H9 (cell line): ENCODE measurements at regions not wholly inside any gene's neighbourhood (a gene's known extent, or its start where the extent isn't known, plus 50 kb on each side); places are given as distances from the start of the nearest gene placed in this dataset.

Source experiments
- DNase-seq: peaks from one replicate; pipeline ENCODE4 v3.0.0-alpha.2; 2017
- H2AFZ ChIP-seq: one replicate; pipeline ENCODE4 v1.6.1; 2013; ENCODE audit warnings: mild to moderate bottlenecking, low read length, control low read depth, moderate library complexity
- H2AK5ac ChIP-seq: 2 replicates; pipeline ENCODE4 v1.6.1; 2013; ENCODE audit warnings: low read length, control low read depth, mixed read lengths; ENCODE audit not compliant: insufficient read length
- H2BK120ac ChIP-seq: one replicate; pipeline ENCODE4 v1.6.1; 2013; ENCODE audit warnings: low read depth, mild to moderate bottlenecking, low read length, control low read depth, inconsistent platforms; ENCODE audit not compliant: poor library complexity, severe bottlenecking
- H2BK12ac ChIP-seq: 2 replicates; pipeline ENCODE4 v1.6.1; 2013; ENCODE audit warnings: low read length, control low read depth, mixed read lengths, low read depth; ENCODE audit not compliant: insufficient read length
- H2BK15ac ChIP-seq: 2 replicates; pipeline ENCODE4 v1.6.1; 2013; ENCODE audit warnings: low read depth, low read length, control low read depth
- H2BK20ac ChIP-seq: one replicate; pipeline ENCODE4 v1.6.1; 2013; ENCODE audit warnings: low read depth, mild to moderate bottlenecking, low read length, control low read depth, inconsistent platforms; ENCODE audit not compliant: poor library complexity, severe bottlenecking
- H2BK5ac ChIP-seq: 2 replicates; pipeline ENCODE4 v1.6.1; 2013; ENCODE audit warnings: low read length, control low read depth, mixed read lengths; ENCODE audit not compliant: insufficient read length
- H3K14ac ChIP-seq: 2 replicates; pipeline ENCODE4 v1.6.1; 2013; ENCODE audit warnings: low read length, control low read depth; ENCODE audit not compliant: insufficient read depth
- H3K18ac ChIP-seq: 2 replicates; pipeline ENCODE4 v1.6.1; 2013; ENCODE audit warnings: low read depth, mild to moderate bottlenecking, mixed read lengths, low read length, control low read depth; ENCODE audit not compliant: insufficient read length
- H3K23ac ChIP-seq: 2 replicates; pipeline ENCODE4 v1.6.1; 2013; ENCODE audit warnings: low read length, control low read depth, mixed read lengths, low read depth; ENCODE audit not compliant: insufficient read length
- H3K23me2 ChIP-seq: 2 replicates; pipeline ENCODE4 v1.6.1; 2013; ENCODE audit warnings: low read depth, mild to moderate bottlenecking, mixed read lengths, low read length, control low read depth; ENCODE audit not compliant: insufficient read length, poor library complexity, severe bottlenecking
- H3K27ac ChIP-seq: 2 replicates; pipeline ENCODE4 v1.5.1; 2013; ENCODE audit warnings: low read length, control low read depth, mixed read lengths, low read depth; ENCODE audit not compliant: insufficient read length
- H3K27me3 ChIP-seq: 2 replicates; pipeline ENCODE4 v1.6.1; 2013; ENCODE audit warnings: low read length, control low read depth, inconsistent platforms; ENCODE audit not compliant: insufficient read depth
- H3K4ac ChIP-seq: 2 replicates; pipeline ENCODE4 v1.6.1; 2013; ENCODE audit warnings: low read depth, mild to moderate bottlenecking, control low read depth, inconsistent platforms, low read length, moderate library complexity
- H3K4me1 ChIP-seq: 2 replicates; pipeline ENCODE4 v1.6.1; 2013; ENCODE audit warnings: low read length, control low read depth, inconsistent platforms; ENCODE audit not compliant: insufficient read depth
- H3K4me2 ChIP-seq: 2 replicates; pipeline ENCODE4 v1.6.1; 2013; ENCODE audit warnings: low read length, control low read depth, mixed read lengths; ENCODE audit not compliant: insufficient read length, insufficient read depth
- H3K56ac ChIP-seq: 2 replicates; pipeline ENCODE4 v1.6.1; 2013; ENCODE audit warnings: low read depth, mild to moderate bottlenecking, mixed read lengths, low read length, control low read depth; ENCODE audit not compliant: insufficient read length
- H3K79me1 ChIP-seq: 2 replicates; pipeline ENCODE4 v1.6.1; 2013; ENCODE audit warnings: low read depth, mild to moderate bottlenecking, moderate library complexity, low read length, control low read depth, inconsistent platforms; ENCODE audit not compliant: insufficient read depth, poor library complexity, severe bottlenecking
- H3K79me2 ChIP-seq: 2 replicates; pipeline ENCODE4 v1.6.1; 2013; ENCODE audit warnings: low read length, control low read depth, inconsistent platforms; ENCODE audit not compliant: insufficient read depth
- H3K9ac ChIP-seq: 2 replicates; pipeline ENCODE4 v1.6.1; 2013; ENCODE audit warnings: low read length, control low read depth, mixed read lengths; ENCODE audit not compliant: insufficient read length; ENCODE audit errors: extremely low read depth
- H3K9me3 ChIP-seq: one replicate; pipeline ENCODE4 v1.6.1; 2013; ENCODE audit warnings: low read depth, low read length, inconsistent platforms; ENCODE audit not compliant: control insufficient read depth
- H3T11ph ChIP-seq: one replicate; pipeline ENCODE4 v1.6.1; 2013; ENCODE audit warnings: mild to moderate bottlenecking, low read length, control low read depth, inconsistent platforms
- H4K20me1 ChIP-seq: one replicate; pipeline ENCODE4 v1.6.1; 2013; ENCODE audit not compliant: control insufficient read depth, insufficient read length, insufficient read depth
- H4K5ac ChIP-seq: 2 replicates; pipeline ENCODE4 v1.6.1; 2013; ENCODE audit warnings: low read depth, mild to moderate bottlenecking, mixed read lengths, low read length, control low read depth; ENCODE audit not compliant: insufficient read length
- H4K8ac ChIP-seq: replicated peaks from 2 replicates; pipeline ENCODE4 v1.6.1; 2013; ENCODE audit warnings: low read length, control low read depth, mixed read lengths, low read depth; ENCODE audit not compliant: insufficient read length
- H4K91ac ChIP-seq: 2 replicates; pipeline ENCODE4 v1.6.1; 2013; ENCODE audit warnings: low read depth, mild to moderate bottlenecking, moderate library complexity, mixed read lengths, low read length, control low read depth; ENCODE audit not compliant: insufficient read length
- H3K27ac Mint-ChIP-seq, 3 experiments: 2 replicates in 2 of 3; 3 replicates in 1 of 3; pipeline ENCODE4 v1.8.0; 2020 to 2021; ENCODE audit warnings: mixed read lengths in 3 of 3, mild to moderate bottlenecking in 1 of 3, moderate library complexity in 1 of 3
- H3K27me3 Mint-ChIP-seq: 2 replicates; pipeline ENCODE4 v1.8.0; 2021; ENCODE audit warnings: low read depth, mild to moderate bottlenecking, moderate library complexity, mixed read lengths
- H3K36me3 Mint-ChIP-seq, 3 experiments: 2 replicates in 2 of 3; 3 replicates in 1 of 3; pipeline ENCODE4 v1.8.0; 2020 to 2021; ENCODE audit warnings: low read depth in 3 of 3, mixed read lengths in 3 of 3; ENCODE audit not compliant: insufficient read depth in 1 of 3
- H3K4me1 Mint-ChIP-seq, 2 experiments: 2 replicates each; pipeline ENCODE4 v1.8.0; 2020; ENCODE audit warnings: mixed read lengths in 2 of 2
- H3K4me3 Mint-ChIP-seq, 2 experiments: 2 replicates in 1 of 2; 3 replicates in 1 of 2; pipeline ENCODE4 v1.8.0; 2020 to 2021; ENCODE audit warnings: mild to moderate bottlenecking in 2 of 2, mixed read lengths in 2 of 2, moderate library complexity in 1 of 2
- H3K9me3 Mint-ChIP-seq, 2 experiments: 2 replicates in 1 of 2; 3 replicates in 1 of 2; pipeline ENCODE4 v1.8.0; 2020; ENCODE audit warnings: mild to moderate bottlenecking in 2 of 2, mixed read lengths in 2 of 2, moderate library complexity in 1 of 2
- CTCF ChIP-seq: fragments of 200-600 bp; sonication (generic); conservative IDR thresholded peaks from 3 replicates; pipeline ENCODE4 v1.8.0; 2021; ENCODE audit warnings: antibody characterized with exemption, mild to moderate bottlenecking
- WGBS: extraction: QIAGEN DNeasy Blood & Tissue Kit; methylation state at CpG from one replicate; pipeline ENCODE4 v1.1.7; 2013; ENCODE audit warnings: missing lambda C conversion rate, low lambda C conversion rate, mixed read lengths; ENCODE audit not compliant: insufficient read length; ENCODE audit errors: extremely low coverage; 5-methylcytosine and 5-hydroxymethylcytosine counted together

DNA sequence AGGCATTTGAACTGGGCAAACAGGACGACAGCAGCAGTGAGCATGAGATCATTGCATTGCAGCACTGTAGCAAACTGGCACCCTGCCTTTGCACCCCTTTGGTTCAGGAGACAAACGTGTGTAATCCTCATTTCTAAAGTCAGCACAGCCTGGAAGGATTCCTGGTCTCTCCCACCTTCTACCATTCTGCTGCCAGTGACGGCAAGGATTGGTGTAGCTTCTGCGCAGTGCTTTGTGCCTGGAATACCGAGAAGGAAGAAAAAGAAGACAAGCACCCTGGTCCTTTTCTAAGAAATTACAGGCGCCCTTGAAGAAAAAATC, 805.3 kb downstream of the USP25 start:
- H4K91ac ChIP-seq, result no peak overlapping the region
- H3K23me2 ChIP-seq, result no peaks in the 10 kb centered on the region
- H3K27me3 Mint-ChIP-seq, result no peaks in the 10 kb centered on the region
- no peak overlapping the region for H3K4ac ChIP-seq
- H3K4me1 Mint-ChIP-seq, result peaks cover 6 to 7% of the 10 kb centered on the region in 2 experiments
- no peak overlapping the region for H4K5ac ChIP-seq
- H2AK5ac ChIP-seq, result no peak overlapping the region
- H3K14ac ChIP-seq, result no peak overlapping the region
- no peaks in the 10 kb centered on the region for H4K20me1 ChIP-seq
- no peak for TF ChIP-seq CTCF
- H3K27ac ChIP-seq, result no peak overlapping the region
- H3K4me2 ChIP-seq, result no peak overlapping the region
- H2BK120ac ChIP-seq, result no peak overlapping the region
- H3K4me1 ChIP-seq, result no peaks in the 10 kb centered on the region
- no peak overlapping the region for H3K56ac ChIP-seq
- no peak overlapping the region for H3K23ac ChIP-seq
- no peaks in the 10 kb centered on the region for H3K27me3 ChIP-seq
- no peaks in the 10 kb centered on the region for H3K9me3 ChIP-seq
- H3K79me1 ChIP-seq, result no peaks in the 10 kb centered on the region
- H3K4me3 Mint-ChIP-seq, result no peak overlapping the region
- H2BK12ac ChIP-seq, result no peak overlapping the region
- H2BK5ac ChIP-seq, result no peak overlapping the region
- no peak overlapping the region for H2AFZ ChIP-seq
- H2BK15ac ChIP-seq, result no peak overlapping the region
- peaks cover 5 to 15% (median 8%) of the 10 kb centered on the region in 3 experiments; a peak in 4 of 7 replicates for H3K36me3 Mint-ChIP-seq
- H3K79me2 ChIP-seq, result no peaks in the 10 kb centered on the region
- H3K18ac ChIP-seq, result no peak overlapping the region
- H4K8ac ChIP-seq, result no peak overlapping the region
- H3K27ac Mint-ChIP-seq, result 0 out of 7 replicates have a peak overlapping the region, but pooled peaks of 1 of the 3 experiments have one; percentile 56
- H3K9me3 Mint-ChIP-seq, result peaks cover 12 to 13% of the 10 kb centered on the region in 2 experiments
- no peak overlapping the region for H2BK20ac ChIP-seq
- no peak overlapping the region for H3T11ph ChIP-seq
- WGBS, result no CpG with 5 or more reads among the region's 6 CpGs
- H3K9ac ChIP-seq, result no peak overlapping the region
- DNase-seq, result no peak
